ENCODE measurements at regions not wholly inside any gene's neighbourhood (a gene's known extent, or its start where the extent isn't known, plus 50 kb on each side); places are given as distances from the start of the nearest gene placed in this dataset.
"Not testable (repeated sequence)": the region's sequence is repeated elsewhere in the genome, so short reads cannot be mapped to it uniquely, and the experiment has no call there.

DNA sequence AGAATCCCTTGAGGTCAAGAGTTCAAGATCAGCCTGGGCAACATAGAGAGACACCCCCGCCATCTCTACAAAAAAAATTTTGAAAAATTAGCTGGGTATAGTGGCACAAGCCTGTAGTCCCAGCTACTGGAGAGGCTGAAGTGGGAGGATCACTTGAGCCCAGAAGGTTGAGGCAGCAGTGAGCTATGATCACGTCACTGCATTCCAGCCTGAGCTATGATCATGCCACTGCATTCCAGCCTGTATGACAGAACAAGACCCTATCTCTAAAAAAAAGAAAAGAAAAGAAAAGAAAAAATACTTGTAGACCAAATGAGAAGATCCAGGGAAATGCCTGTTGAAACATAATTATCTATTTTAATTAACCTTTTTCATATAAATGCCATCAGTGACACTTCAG, 93.8 kb upstream of the MDM1 start:
- DNase-seq = no peak

DNA sequence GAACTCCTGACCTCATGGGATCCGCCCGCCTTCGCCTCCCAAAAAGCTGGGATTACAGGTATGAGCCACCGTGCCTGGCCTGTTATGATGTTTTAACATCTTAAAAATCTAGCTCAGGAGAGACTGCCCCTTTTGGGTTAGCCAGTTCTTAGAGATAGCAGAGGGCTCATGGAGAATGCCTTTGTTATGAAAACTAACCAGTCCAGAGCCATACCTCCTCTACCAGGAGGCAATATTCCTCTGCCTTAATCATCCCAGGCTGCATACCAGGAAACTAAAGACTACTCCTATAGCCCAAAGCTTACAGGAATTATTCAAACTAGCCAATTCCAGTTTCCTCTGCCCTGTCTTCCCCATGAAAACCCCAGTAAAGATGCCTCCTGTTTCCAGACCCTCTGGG, 96.0 kb upstream of the MDM1 start:
- DNase-seq = no peak

DNA sequence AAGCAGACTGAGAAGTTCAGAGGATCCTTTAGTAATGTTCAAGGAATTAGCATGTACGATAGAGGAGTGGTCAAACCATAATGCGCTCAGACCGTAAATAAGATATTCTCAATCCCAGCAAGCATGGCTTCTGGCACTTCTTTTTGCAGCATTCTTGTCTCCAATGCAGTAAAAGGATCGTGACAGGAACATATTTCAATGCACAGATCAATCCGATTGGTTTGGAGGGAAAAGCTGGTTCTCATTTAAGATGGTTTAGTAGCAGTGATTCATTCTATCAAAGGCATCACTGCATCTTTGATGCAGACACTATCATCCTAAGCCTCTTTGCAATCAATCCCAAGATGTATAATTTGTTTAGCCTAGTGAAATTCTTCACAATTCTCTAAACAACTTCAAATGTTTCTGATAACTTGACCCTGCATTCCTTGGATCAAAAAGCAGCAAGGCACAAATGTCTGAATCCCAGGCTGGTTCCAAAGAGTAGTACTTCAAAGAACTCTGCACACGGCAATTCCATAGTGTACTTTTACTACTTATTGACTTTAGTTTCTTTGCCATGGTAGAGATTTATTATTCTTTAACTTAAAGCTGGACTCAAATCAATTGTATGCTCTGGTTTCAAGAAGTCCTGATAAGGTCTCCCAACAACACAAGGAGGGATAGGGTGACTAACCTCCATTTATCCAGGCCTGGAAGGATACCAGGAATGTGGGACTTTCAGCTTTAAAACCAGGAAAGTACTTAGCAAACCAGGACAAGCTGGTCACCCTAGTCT, 96.8 kb upstream of the MDM1 start:
- no peak for DNase-seq

DNA sequence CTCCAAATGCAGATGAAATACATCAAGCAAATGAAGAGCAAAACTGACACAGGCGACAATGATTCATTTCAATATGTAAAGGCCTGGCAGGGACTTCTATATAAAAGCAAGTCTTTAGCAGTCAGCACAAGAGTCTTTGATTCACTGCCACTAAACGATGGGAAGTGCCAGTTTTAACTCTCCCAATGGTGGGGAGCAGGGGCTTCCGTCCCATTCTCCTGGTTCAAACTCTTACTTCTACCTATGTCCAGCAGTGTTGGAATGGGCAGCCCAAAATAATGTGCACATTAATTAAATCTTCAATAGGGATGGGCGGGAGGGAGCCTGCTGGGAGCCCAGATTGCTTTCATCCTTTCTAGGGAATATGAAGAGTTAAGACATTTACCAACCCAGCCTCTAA, 97.5 kb upstream of the MDM1 start:
- no peak for DNase-seq

DNA sequence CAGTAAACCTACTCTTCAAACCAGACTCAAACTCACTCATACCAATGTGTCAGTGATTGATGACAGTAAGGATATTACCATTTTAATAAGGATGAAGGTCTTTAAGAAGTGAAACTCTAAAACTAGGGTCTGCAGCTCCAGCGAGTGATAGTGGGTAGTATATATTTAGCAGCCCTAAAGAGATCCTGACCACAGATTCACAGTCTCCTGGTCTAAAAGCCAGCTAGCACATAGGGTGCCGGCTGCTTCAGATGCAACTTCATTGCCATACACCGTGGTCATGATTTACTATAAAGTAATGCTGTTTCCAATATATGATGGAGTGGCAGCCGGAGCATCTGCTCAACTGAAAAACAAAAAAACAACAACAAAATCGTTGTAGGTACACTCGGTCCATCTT, 99.6 kb upstream of the MDM1 start:
- no peak for DNase-seq

DNA sequence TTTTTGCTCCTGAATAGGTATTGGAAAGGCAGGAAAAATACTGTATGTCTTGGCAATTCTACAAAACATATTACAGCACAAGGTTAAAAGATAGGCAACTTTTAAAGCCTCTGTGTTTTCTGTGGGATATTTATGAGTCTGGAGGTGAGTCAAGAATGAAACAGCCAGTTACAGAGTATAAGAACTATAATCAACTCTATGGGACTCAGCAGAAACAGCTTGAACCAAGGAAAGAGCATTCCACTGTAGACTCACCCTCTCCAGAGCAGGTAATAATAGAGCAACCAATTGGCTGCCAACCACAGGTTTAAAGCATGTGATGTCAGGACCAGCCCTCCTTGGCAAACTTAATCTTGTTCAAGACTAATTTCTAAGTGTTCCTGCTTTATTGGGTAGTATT, 100.5 kb upstream of the MDM1 start:
- DNase-seq = no peak

DNA sequence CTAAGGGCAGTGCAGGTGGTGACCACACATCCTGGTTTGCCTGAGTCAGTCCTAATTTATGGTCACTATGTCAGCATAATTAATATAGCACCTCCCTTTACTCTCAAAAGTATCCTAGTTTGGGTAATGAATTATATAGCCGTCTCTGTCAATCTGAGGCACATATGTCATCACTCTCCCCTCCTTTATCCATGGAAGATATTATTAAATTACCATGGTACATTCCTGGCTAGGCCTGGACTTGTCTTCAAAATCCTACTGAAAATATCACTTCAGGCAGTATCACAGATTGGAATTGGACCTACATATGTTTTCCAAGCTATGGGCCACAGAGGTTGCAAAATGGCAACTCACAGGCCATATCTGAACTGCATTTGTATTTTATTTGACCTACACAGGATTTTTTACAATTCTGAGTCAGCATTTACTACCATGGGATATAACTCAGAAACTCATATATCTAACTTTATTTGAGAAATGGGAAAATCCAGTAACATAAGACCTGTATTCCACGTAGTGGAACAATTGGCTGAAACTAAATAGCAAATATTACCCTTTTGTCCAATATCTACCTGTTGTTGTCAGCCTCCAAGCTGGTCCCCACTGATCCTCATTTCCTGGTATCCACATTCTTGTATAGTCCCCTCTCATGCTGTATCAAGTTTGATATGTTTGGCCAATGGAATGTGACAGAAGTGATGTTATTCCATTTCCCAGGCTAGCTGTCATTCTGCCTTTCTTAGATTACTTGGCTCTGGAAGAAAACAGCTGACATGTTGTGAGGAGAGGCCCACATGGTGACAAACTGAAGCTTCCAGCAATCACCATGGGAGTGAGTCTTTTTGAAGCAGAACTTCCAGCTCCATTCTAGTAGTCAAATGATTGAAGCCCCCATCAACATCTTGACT, 102.5 kb upstream of the MDM1 start:
- DNase-seq = no peak

DNA sequence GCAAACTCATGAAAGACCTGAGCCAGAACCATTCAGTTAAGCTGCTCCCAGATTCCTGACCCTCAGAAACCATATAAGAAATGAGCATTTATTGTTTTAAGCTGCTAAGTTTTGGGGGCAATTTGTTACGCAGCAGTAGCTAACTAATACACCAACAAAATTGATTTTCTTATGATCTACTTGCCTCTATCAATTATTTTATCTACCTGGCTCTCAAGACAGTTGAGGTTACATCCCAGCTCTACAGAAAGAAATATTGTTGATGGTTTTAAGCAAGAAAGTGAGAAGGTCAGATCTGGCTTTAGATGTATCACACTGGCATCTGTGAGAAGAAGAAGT, 103.1 kb upstream of the MDM1 start:
- no peak for DNase-seq

DNA sequence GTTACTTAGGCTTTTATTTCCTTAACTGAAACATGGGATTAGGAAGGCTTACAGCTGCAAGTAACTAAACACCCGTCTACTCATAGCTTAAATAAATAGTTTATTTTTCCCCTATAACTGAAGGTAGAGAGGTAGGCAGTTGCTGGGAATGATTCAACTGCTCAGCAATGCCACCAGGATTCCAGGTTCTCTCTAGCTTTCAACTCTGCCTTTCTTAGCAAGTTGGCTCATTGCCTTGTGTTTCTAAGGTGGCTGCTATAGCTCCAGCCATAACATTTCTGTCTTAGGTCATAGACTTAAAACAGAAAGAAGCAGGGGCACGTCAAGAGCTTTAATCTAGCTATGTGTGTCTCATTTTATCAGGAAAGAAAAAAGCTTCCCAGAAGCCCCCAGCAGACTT, 103.7 kb upstream of the MDM1 start:
- DNase-seq = no peak

DNA sequence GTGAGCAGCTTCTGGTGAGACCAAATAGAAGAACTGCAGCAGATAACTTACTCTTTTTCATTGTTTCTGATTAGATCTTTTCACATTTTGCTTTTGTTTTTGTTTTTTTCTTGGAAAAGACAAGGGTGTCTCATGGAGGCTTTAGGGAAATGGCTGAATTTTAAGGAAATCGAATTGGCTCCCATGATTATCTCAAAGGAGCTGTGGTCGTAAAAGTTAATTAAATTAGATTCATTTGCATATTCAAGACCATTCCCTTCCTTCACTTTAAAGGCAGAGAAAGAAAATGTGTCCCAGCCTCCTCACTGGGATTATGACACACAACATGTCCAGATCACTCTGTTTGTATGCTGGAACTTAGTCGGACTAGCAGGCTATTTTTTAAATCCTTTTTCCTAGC, 106.4 kb upstream of the MDM1 start:
- no peak for DNase-seq

DNA sequence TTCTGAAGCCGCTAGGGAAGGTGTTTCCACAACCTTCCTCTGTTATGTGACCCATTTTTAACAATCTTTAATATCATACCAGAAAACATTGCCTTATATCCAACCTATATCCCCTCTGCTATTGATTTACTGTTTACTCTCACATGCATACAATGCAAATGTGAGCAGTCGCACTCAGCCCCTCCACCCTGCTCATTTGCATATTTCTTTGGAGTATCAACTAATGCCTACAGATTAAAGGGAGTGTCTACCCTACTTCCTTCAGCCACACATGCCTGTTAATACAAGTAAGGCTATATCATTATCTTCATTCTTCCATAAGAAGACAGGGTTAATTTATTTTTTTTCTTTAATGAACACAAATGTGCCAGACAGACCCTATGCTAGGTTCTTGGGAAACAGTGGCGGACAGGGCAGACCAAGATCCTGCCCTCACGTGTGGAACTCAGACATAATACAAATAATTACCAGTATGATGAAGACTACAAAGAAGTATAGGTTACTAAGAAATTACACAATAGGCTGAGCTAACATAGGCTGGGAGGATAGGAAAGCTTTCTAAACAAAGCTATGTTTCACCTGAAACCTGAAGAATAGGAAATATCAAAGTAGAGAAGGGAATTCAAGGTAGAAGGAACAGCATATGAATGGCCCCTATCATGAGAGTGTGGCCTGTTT, 107.3 kb upstream of the MDM1 start:
- no peak for DNase-seq

DNA sequence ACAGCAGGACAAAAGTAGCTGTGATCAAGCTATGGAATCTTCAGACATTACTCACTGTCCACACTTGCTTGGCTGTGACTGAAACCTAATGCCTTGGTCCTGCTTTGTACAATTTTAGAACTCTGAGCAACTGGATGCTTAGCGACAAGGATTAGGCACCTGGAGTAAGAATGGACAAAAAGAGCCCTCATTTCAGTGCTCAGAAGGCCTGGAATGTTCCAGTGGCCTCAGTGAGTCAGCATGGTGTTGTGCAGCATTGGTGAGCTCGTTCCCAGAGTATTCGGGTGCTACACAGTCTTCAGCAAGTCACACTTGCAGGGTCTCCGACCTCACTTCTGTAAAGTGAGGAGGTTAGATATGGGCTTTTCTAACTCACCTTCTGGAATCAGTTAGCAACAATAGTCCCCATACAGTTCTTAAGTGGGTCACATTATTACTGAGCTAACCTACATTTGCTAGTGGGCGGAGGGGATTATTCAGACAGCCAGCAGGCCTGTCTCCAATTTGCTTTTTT, 108.0 kb upstream of the MDM1 start:
- no peak for DNase-seq

DNA sequence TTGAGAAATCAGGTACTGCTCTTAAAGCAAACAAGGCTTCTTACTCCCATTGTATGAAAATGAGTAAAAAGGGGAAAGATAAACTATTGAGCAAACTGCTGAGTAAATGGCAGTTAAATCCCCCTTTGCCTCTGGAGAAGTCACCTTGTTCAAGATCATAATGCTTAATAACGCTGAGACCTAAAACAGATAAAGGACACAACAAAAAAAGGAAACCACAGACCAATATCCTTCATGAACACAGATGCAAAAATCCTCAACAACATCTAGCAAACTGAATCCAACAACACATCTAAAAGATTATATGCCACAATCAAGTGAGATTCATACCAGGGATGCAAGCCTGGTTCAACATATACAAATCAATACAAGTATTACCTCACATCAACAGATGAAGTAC, 109.0 kb upstream of the MDM1 start:
- DNase-seq = no peak

DNA sequence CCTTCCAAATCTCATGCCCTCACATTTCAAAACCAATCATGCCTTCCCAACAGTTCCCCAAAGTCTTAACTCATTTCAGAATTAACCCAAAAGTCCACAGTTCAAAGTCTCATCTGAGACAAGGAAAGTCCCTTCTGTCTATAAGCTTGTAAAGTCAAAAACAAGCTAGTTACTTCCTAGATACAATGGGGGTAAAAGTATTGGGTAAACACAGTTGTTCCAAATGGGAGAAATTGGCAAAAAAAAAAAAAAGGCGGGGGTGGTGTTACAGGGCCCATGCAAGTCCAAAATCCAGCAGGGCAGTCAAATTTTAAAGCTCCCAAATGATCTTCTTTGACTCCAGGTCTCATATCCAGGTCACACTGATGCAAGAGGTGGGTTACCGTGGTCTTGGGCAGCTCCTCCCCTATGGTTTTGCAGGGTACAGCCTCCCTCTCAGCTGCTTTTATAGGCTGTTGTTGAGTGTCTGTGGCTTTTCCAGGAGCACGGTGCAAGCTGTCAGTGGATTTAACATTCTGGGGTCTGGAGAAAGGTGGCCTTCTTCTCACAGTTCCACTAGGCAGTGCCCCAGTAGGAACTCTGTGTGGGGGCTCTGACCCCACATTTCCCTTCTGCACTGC, 110.3 kb upstream of the MDM1 start:
- DNase-seq = not testable (repeated sequence)

DNA sequence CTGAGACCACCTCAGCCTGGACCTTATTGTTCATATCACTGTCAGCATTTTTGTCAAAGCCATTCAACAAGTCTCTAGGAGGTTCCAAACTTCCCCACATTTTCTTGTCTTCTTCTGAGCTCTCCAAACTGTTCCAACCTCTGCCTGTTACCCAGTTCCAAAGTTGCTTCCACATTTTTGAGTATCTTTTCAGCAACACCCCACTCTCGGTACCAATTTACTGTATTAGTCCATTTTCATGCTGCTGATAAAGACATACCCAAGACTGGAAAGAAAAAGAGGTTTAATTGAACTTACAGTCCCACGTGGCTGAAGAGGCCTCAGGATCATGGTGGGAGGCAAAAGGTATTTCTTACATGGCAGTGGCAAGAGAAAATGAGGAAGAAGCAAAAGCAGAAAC, 111.5 kb upstream of the MDM1 start:
- DNase-seq = not testable (repeated sequence)

DNA sequence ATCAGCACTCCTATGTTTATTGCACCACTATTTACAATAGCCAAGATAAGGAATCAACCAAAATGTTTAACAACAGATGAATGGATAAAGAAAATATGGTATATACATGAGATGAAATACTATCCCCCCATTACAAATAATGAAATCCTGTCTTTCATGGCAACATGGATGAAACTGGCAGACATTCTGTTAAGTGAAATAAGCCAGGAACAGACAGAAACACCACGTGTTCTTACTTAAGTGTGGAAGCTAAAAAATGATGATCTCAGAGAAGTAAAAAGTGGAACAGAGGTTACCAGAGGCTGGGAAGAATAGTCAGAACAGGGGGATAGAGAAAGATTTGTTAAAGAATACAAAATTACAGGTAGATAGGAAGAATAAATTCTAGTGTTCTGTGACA, 113.7 kb upstream of the MDM1 start:
- DNase-seq = no peak

DNA sequence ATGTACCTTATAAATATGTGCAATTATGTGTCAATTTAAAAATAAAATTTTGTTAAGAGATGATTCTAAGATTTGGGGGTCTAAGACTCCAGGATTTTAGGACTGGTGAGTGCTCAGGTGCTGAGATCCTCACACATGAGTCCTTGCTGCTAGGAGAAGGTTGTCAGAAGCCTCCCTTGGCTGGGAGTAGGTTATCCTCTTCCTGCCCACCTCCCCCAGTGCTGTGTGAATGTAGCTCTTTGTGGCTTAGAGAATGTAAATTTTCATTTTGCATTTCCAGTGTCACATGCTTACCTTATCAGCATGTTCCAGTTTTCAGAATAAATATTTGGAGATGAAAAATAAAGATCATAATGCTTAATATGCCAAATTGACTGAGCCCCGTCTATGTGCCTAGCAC, 114.2 kb upstream of the MDM1 start:
- DNase-seq = no peak

DNA sequence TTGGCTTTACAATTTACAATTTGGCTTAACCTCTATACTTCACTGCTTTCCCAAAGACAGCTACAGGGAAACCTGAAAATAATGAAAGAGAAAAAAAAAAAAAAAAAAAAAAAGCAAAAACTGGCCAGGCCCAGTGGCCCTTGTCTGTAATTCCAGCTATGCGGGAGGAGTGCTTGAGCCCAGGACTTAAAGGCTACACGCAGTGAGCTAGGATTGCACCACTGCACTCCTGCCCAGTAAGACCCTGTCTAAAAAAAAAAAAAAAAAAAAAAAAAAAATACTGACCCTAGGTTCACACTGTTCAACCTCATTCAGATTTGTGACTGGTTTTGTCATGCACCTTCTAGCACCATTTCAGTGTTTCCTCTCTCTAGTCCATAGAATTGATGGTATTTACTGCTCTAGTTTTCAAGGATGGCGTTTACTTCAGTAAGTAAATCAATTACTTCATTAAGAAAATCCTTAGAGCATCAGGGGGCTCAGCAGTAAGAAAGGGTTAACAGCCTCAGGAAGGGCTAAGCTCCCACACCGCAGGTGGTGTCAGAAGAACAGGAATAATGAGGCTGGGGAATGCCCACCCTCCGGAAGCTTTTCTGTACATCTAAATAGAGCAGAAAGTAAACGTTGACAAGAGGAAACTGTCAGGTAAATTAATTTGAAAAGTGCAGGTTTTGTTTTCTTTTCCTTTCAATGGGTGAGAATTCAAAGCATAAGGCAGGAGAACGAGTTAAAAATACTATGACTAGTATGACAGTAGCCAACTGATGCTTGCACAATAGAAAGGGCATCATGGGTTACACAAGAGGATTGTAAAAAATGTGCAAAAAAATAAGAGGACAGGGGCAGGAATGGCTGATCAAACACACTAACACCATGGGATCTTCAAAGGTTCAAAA, 115.0 kb upstream of the MDM1 start:
- no peak for DNase-seq

DNA sequence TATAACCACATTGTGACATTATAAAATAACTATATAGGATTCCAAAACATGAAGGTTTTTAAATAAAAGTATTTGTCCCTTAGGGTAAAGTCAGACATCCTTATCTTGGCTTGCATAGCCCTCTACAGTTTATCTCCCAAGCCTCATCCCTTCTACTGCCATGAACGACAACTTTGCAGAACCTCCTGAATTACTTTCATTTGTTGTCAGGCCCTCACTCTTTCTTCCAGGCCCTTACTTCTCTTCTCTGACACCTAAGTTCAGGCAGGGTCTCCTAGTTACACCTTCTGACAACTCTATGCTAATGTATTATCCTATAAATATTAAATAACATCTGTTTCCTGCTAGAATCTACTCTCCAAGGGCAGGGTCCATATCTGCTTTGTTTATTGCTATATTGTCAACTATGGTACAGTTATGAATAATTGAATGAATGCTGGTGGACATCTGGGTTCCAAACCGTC, 115.7 kb upstream of the MDM1 start:
- no peak for DNase-seq

DNA sequence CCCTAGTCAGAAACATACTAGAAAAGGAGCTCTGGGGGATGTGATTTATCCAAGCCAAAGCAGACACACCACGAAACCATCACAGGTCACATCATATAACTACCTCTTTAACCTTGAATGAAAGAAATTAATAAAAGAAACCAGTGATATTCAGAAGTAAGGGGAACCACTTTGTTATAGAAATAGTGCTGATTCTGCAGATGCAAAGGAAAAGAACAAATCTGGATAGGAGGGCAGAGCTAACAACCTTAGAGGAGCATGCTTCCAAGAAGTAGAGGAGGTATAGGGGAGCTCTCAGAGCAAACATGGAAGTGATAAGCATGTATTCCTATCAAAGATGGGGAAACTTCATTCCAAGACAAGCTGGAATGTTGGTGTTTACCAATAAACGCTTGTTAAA, 117.0 kb upstream of the MDM1 start:
- DNase-seq = no peak

DNA sequence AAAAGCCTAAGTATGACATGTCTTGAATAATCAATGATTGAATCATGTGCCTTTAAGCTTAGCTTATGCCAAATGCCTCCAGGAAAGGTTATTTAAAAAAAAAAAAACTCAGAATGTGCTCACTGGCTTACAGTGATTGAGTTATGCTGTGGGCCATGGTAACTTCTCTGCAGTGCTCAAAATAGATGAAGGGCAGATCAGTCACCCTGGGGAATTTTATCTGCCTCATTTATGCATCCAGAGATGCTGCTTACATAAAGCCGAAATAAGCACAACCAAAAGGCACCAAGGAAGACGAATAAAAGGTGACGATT, 118.7 kb upstream of the MDM1 start:
- no peak for DNase-seq

Measured in NCI-H1694 treated with DMSO at 0.1 percent for 48 hours (cell line).